ENCODE measurements at regions not wholly inside any gene's neighbourhood (a gene's known extent, or its start where the extent isn't known, plus 50 kb on each side); places are given as distances from the start of the nearest gene placed in this dataset.

GRCh38 chr7:149714081-149714909 is 59.1 kb downstream of the ZNF467 start:
- Mint-ChIP-seq H3K9me3 (peaks cover 20% of the 10 kb centered on the region), H3K4me1 (peaks cover 25% of the 10 kb centered on the region), H3K4me3 (peak overlapping the region; percentile 81), H3K36me3 (ENCODE audit: low read depth) (peaks cover 18% of the 10 kb centered on the region), H3K27me3 (ENCODE audit: low read depth) (no peaks in the 10 kb centered on the region), H3K27ac (ENCODE audit: unreplicated experiment) (no peak overlapping the region)
- peak; percentile 83 for DNase-seq (ENCODE audit: low read depth, low spot score)
- no peak for TF ChIP-seq CTCF (conservative IDR thresholded peaks at IDR 0.05)

- Mint-ChIP-seq H3K9me3 (peaks cover 20% of the 10 kb centered on the region), H3K27me3 (ENCODE audit: low read depth) (no peaks in the 10 kb centered on the region), H3K4me1 (peaks cover 20% of the 10 kb centered on the region), H3K4me3 (peak overlapping the region; percentile 81), H3K27ac (ENCODE audit: unreplicated experiment) (no peak overlapping the region), H3K36me3 (ENCODE audit: low read depth) (peaks cover 18% of the 10 kb centered on the region)
- no peak for DNase-seq (ENCODE audit: low read depth, low spot score)
- no peak for TF ChIP-seq CTCF (conservative IDR thresholded peaks at IDR 0.05)
Measured at GRCh38 chr7:149713731-149714068, 59.7 kb downstream of the ZNF467 start.

- no peak for DNase-seq (ENCODE audit: low read depth, low spot score)
- Mint-ChIP-seq H3K4me1 (peaks cover 19% of the 10 kb centered on the region), H3K27ac (ENCODE audit: unreplicated experiment) (no peak overlapping the region), H3K4me3 (peak overlapping the region; percentile 81), H3K9me3 (peaks cover 20% of the 10 kb centered on the region), H3K27me3 (ENCODE audit: low read depth) (no peaks in the 10 kb centered on the region), H3K36me3 (ENCODE audit: low read depth) (peaks cover 16% of the 10 kb centered on the region)
- no peak for TF ChIP-seq CTCF (conservative IDR thresholded peaks at IDR 0.05)
Measured at GRCh38 chr7:149713061-149713730, 60.2 kb downstream of the ZNF467 start.

GRCh38 chr7:149708026-149708425 is 65.4 kb downstream of the ZNF467 start:
- no peak for TF ChIP-seq CTCF (conservative IDR thresholded peaks at IDR 0.05)
- H3K27ac Mint-ChIP-seq (ENCODE audit: unreplicated experiment) = no peak overlapping the region
- no peaks in the 10 kb centered on the region for H3K27me3 Mint-ChIP-seq (ENCODE audit: low read depth)
- H3K4me3 Mint-ChIP-seq = no peak overlapping the region
- peaks cover 20% of the 10 kb centered on the region for H3K9me3 Mint-ChIP-seq
- peaks cover 19% of the 10 kb centered on the region for H3K36me3 Mint-ChIP-seq (ENCODE audit: low read depth)
- H3K4me1 Mint-ChIP-seq = peaks cover 12% of the 10 kb centered on the region
- no peak for DNase-seq (ENCODE audit: low read depth, low spot score)

- H3K9me3 Mint-ChIP-seq = peaks cover 17% of the 10 kb centered on the region
- peaks cover 19% of the 10 kb centered on the region for H3K36me3 Mint-ChIP-seq (ENCODE audit: low read depth)
- H3K27ac Mint-ChIP-seq (ENCODE audit: unreplicated experiment) = no peak overlapping the region
- no peaks in the 10 kb centered on the region for H3K27me3 Mint-ChIP-seq (ENCODE audit: low read depth)
- H3K4me1 Mint-ChIP-seq = peaks cover 17% of the 10 kb centered on the region
- no peak for TF ChIP-seq CTCF (conservative IDR thresholded peaks at IDR 0.05)
- no peak for DNase-seq (ENCODE audit: low read depth, low spot score)
- H3K4me3 Mint-ChIP-seq = peak overlapping the region; percentile 4
Measured at GRCh38 chr7:149707448-149707886, 65.9 kb downstream of the ZNF467 start.
